ENCODE measurements at regions not wholly inside any gene's neighbourhood (a gene's known extent, or its start where the extent isn't known, plus 50 kb on each side); places are given as distances from the start of the nearest gene placed in this dataset.
A peak's percentile ranks its signal among the peaks of the same experiment; 100 is the strongest.

DNA sequence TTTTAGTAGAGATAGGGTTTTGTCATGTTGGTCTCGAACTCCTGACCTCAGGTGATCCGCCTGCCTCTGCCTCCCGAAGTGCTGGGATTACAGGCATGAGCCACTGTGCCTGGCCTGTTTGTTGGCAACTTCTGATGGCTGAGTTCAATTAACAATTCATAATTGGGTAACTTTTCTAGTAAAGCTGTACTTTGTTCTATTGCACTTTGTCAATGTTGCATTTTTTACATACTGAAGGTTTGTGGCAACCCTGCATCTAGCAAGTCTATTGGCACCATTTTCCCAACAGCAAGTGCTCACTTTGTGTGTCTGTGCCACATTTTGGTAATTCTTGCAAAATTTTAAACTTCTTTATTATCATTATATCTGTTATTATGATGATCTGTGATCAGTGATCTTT is 64.5 kb upstream of the USP24 start:
- TF ChIP-seq EZH2 (IDR thresholded peaks at IDR 0.05; ENCODE audit: insufficient read depth, poor library complexity, severe bottlenecking) (no peak), EZH2phosphoT487 (IDR thresholded peaks at IDR 0.05; ENCODE audit: insufficient read depth, low read depth) (no peak)
- H3K79me2 ChIP-seq (ENCODE audit: insufficient read depth), result no peaks in the 10 kb centered on the region
- H3K27me3 ChIP-seq (replicated peaks; ENCODE audit: insufficient read depth), result no peaks in the 10 kb centered on the region
- 92 to 95% methylated on average over 3 of the region's 3 CpGs for WGBS, 2 experiments (ENCODE audit: low coverage in 1 of 2, low lambda C conversion rate in 2 of 2, missing lambda C conversion rate in 2 of 2)
- no peak for DNase-seq
- H4K20me1 ChIP-seq (ENCODE audit: insufficient read depth), result no peaks in the 10 kb centered on the region
- no peaks in the 10 kb centered on the region for H3K36me3 ChIP-seq (ENCODE audit: low read depth)
- no peak overlapping the region for H3K27ac ChIP-seq
- no peak overlapping the region for H3K9ac ChIP-seq
- in situ Hi-C loops (cut with MboI), result loop anchor here (5.0 to 25.0 kb wide), 3 partner anchors 147 to 1533 kb away; partner anchors contain the start of gene FYB2
- no peak overlapping the region for H3K4me3 ChIP-seq
- H3K4me2 ChIP-seq (ENCODE audit: unreplicated experiment), result no peak overlapping the region
- no peaks in the 10 kb centered on the region for H3K9me3 ChIP-seq (ENCODE audit: low read depth)
- peaks cover 16% of the 10 kb centered on the region; the same call in 1 of the 2 replicates for H3F3A ChIP-seq (ENCODE audit: insufficient read depth)
- no peaks in the 10 kb centered on the region for H3K9me2 ChIP-seq (ENCODE audit: insufficient read depth)
- H2AFZ ChIP-seq, result no peak overlapping the region
- peaks cover 22% of the 10 kb centered on the region for H3K4me1 ChIP-seq (ENCODE audit: insufficient read depth)

DNA sequence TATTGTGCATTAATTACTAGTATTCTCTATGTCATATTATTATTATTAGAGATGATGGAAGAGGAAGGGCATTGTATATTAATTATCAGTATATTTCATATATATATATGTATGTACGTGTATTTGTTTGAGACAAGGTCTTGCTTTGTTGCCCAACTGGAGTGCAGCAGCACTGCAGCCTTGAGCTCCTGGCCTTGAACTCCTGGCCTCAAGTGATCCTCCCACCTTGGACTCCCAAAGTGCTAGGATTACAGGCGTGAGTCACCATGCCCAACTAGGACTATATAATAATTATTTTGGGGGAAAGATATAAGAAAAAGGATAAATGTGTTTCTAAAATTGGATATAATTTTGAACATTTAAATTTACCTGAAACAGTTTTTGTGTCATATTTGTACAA is 63.2 kb upstream of the USP24 start:
- H3K27ac ChIP-seq, result no peak overlapping the region
- H3K4me2 ChIP-seq (ENCODE audit: unreplicated experiment), result no peak overlapping the region
- no peak overlapping the region for H3K4me3 ChIP-seq
- no peaks in the 10 kb centered on the region for H3K36me3 ChIP-seq (ENCODE audit: low read depth)
- TF ChIP-seq EZH2phosphoT487 (IDR thresholded peaks at IDR 0.05; ENCODE audit: insufficient read depth, low read depth) (no peak), EZH2 (IDR thresholded peaks at IDR 0.05; ENCODE audit: insufficient read depth, poor library complexity, severe bottlenecking) (no peak)
- peaks cover 22% of the 10 kb centered on the region for H3K4me1 ChIP-seq (ENCODE audit: insufficient read depth)
- 44 to 45% methylated on average over 2 of the region's 2 CpGs for WGBS, 2 experiments (ENCODE audit: low coverage in 1 of 2, low lambda C conversion rate in 2 of 2, missing lambda C conversion rate in 2 of 2)
- in situ Hi-C loops (cut with MboI), result loop anchor here (5.0 to 25.0 kb wide), 2 partner anchors 146 to 1534 kb away; partner anchors contain the start of gene FYB2
- no peaks in the 10 kb centered on the region for H3K27me3 ChIP-seq (replicated peaks; ENCODE audit: insufficient read depth)
- no peaks in the 10 kb centered on the region for H4K20me1 ChIP-seq (ENCODE audit: insufficient read depth)
- no peaks in the 10 kb centered on the region for H3K9me3 ChIP-seq (ENCODE audit: low read depth)
- DNase-seq, result no peak
- H2AFZ ChIP-seq, result no peak overlapping the region
- H3F3A ChIP-seq (ENCODE audit: insufficient read depth), result peaks cover 16% of the 10 kb centered on the region; the same call in 1 of the 2 replicates
- no peaks in the 10 kb centered on the region for H3K9me2 ChIP-seq (ENCODE audit: insufficient read depth)
- H3K79me2 ChIP-seq (ENCODE audit: insufficient read depth), result no peaks in the 10 kb centered on the region
- H3K9ac ChIP-seq, result no peak overlapping the region

DNA sequence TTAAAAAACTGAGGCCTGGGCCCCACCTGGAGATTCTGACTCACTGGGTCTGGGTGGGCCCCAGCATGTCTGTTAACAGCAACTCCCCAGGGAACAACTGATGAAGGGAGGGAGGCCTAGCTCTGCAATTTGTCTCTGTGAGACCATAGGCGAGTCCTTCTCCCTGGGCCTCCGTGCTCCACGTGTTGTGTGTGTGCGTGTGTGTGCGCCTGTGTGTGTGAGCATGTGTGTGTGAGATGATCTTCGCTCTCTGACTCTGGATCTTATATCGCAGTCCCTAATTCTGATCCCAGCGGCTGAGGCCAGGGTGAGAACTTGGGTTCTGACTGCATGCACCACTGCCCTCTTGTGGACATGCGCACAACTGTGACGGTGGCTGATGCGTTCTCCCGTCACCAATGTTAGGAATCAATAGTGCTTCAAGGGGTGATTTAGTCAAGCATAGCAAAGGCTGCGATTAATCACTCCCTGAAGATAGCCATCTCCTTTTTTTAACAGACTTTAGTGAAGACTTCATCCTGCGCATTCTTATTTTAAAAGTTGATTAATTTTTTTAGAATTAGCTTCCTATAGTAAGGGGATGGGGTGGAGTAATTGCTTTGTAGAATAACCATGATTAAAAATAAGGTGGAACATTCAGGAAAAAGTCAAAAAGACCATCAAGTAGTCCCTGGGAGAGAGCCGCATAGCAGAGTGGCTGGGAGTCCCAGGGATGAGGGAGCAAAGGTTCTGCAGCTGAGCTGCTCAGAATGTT is 62.4 kb upstream of the USP24 start:
- no peaks in the 10 kb centered on the region for H3K79me2 ChIP-seq (ENCODE audit: insufficient read depth)
- no peaks in the 10 kb centered on the region for H3K36me3 ChIP-seq (ENCODE audit: low read depth)
- no peaks in the 10 kb centered on the region for H4K20me1 ChIP-seq (ENCODE audit: insufficient read depth)
- no peak overlapping the region for H2AFZ ChIP-seq
- H3F3A ChIP-seq (ENCODE audit: insufficient read depth), result peaks cover 16% of the 10 kb centered on the region; the same call in 1 of the 2 replicates
- H3K4me2 ChIP-seq (ENCODE audit: unreplicated experiment), result no peak overlapping the region
- H3K4me3 ChIP-seq, result no peak overlapping the region
- no peaks in the 10 kb centered on the region for H3K27me3 ChIP-seq (replicated peaks; ENCODE audit: insufficient read depth)
- TF ChIP-seq EZH2phosphoT487 (IDR thresholded peaks at IDR 0.05; ENCODE audit: insufficient read depth, low read depth) (no peak), EZH2 (IDR thresholded peaks at IDR 0.05; ENCODE audit: insufficient read depth, poor library complexity, severe bottlenecking) (no peak)
- no peak overlapping the region for H3K27ac ChIP-seq
- H3K4me1 ChIP-seq (ENCODE audit: insufficient read depth), result peaks cover 22% of the 10 kb centered on the region
- 0 out of 2 replicates have a peak overlapping the region, but pooled peaks have one; percentile 6 for H3K9ac ChIP-seq
- WGBS, 2 experiments (ENCODE audit: low coverage in 1 of 2, low lambda C conversion rate in 2 of 2, missing lambda C conversion rate in 2 of 2), result 15 to 16% methylated on average over 15 of the region's 15 CpGs
- in situ Hi-C loops (cut with MboI), result loop anchor here (5.0 to 25.0 kb wide), 2 partner anchors 145 to 1535 kb away; partner anchors contain the start of gene FYB2
- H3K9me3 ChIP-seq (ENCODE audit: low read depth), result no peaks in the 10 kb centered on the region
- peak; percentile 89 for DNase-seq
- no peaks in the 10 kb centered on the region for H3K9me2 ChIP-seq (ENCODE audit: insufficient read depth)

DNA sequence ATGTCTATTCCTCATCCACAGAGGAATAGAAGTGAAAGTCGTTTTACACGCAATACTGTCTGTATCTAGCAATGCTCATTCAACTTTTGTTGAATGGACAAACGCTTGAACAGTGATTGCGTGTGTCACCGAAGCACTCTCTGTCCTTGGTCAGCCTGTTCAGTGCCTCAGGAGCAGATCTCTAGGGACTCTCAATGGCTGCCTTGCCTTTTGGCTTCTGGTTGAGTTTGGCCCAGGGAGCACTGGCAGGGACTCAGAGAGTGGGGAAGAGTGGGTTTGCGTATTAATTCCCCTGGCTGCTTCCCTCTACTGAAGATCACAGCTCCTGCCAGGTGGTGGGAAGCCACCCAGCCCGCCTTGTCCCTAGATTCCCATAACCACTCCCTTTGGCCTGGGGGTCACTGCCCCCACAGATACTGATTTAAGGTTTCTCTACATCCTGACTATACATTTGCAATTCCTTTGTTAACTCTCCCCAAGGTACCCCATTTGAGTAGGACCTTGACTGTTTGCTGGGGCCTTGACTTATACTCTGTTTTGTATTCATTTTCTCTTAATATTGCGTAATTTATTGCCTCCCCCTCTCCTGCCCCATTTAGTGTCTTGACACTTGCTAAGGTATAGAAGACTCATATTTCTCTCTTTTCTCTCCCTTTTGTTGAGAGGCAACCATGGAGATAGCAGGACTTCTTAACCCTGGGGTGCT is 61.7 kb upstream of the USP24 start:
- no peaks in the 10 kb centered on the region for H3K36me3 ChIP-seq (ENCODE audit: low read depth)
- H3F3A ChIP-seq (ENCODE audit: insufficient read depth), result peaks cover 16% of the 10 kb centered on the region; the same call in 1 of the 2 replicates
- H3K79me2 ChIP-seq (ENCODE audit: insufficient read depth), result no peaks in the 10 kb centered on the region
- in situ Hi-C loops (cut with MboI), result loop anchor here (5.0 to 25.0 kb wide), 2 partner anchors 145 to 1535 kb away; partner anchors contain the start of gene FYB2
- H3K4me1 ChIP-seq (ENCODE audit: insufficient read depth), result peaks cover 22% of the 10 kb centered on the region
- H3K4me3 ChIP-seq, result no peak overlapping the region
- DNase-seq, result no peak
- no peaks in the 10 kb centered on the region for H4K20me1 ChIP-seq (ENCODE audit: insufficient read depth)
- no peaks in the 10 kb centered on the region for H3K9me3 ChIP-seq (ENCODE audit: low read depth)
- H3K4me2 ChIP-seq (ENCODE audit: unreplicated experiment), result peak overlapping the region; percentile 24
- H3K27me3 ChIP-seq (replicated peaks; ENCODE audit: insufficient read depth), result no peaks in the 10 kb centered on the region
- WGBS, 2 experiments (ENCODE audit: low coverage in 1 of 2, low lambda C conversion rate in 2 of 2, missing lambda C conversion rate in 2 of 2), result 77 to 84% methylated on average over 8 of the region's 8 CpGs
- H3K27ac ChIP-seq, result peak overlapping the region; percentile 63; the same call in 1 of the 2 replicates
- no peak overlapping the region; the same call in 1 of the 2 replicates for H2AFZ ChIP-seq
- peak overlapping the region; percentile 13; the same call in 1 of the 2 replicates for H3K9ac ChIP-seq
- no peaks in the 10 kb centered on the region for H3K9me2 ChIP-seq (ENCODE audit: insufficient read depth)
- TF ChIP-seq EZH2phosphoT487 (IDR thresholded peaks at IDR 0.05; ENCODE audit: insufficient read depth, low read depth) (no peak), EZH2 (IDR thresholded peaks at IDR 0.05; ENCODE audit: insufficient read depth, poor library complexity, severe bottlenecking) (no peak)
